GM19328 (cell line): ENCODE measurements at regions not wholly inside any gene's neighbourhood (a gene's known extent, or its start where the extent isn't known, plus 50 kb on each side); places are given as distances from the start of the nearest gene placed in this dataset.

Experiments
- ATAC-seq: cut with Tn5 transposase; IDR thresholded peaks from one replicate; pipeline ENCODE4 v1.9.1; 2021; ENCODE audit warnings: mild to moderate bottlenecking, moderate library complexity; ENCODE audit not compliant: unreplicated experiment

DNA sequence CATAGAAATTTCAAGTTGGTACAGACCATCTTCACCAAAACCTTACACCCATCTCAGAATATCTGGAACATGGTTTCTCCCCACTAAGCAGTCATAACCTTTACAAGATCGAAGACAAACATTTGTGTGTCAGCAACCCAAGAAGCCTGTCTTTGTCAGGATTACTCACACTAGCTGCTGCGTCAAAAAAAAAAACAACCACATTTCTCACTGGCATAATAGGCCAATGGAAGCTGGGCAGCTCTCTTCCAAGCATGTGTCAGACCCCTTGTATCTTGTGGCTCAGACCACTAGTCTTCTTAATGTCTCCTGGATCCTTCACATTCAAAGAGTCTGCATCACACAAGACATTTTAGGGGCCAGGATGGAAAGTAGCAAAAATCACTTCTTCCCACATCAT is 266.9 kb upstream of the IGF1R start:
- no peak for ATAC-seq

- no peak for ATAC-seq
These were observed 266.2 kb upstream of the IGF1R start for GRCh38 chr15:98382139-98382538.

DNA sequence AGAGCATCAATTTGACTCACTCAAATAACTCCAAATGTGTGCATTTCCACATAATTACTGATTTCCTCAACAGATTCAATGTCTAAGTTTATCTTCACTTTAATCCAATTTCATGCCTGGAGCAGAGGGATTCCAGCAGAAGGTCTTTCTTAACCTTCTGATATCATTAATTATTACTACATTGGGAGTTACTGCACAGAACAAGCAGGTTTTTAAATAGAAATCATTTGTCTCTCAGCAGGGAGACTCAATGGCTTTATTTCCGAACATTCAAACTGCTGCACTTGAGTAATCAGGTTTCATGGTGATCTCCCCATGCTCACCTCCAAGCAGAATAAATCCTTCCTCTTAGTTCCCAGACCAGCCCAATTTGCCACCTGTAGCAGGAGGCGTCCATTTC is 264.8 kb upstream of the IGF1R start:
- no peak for ATAC-seq

DNA sequence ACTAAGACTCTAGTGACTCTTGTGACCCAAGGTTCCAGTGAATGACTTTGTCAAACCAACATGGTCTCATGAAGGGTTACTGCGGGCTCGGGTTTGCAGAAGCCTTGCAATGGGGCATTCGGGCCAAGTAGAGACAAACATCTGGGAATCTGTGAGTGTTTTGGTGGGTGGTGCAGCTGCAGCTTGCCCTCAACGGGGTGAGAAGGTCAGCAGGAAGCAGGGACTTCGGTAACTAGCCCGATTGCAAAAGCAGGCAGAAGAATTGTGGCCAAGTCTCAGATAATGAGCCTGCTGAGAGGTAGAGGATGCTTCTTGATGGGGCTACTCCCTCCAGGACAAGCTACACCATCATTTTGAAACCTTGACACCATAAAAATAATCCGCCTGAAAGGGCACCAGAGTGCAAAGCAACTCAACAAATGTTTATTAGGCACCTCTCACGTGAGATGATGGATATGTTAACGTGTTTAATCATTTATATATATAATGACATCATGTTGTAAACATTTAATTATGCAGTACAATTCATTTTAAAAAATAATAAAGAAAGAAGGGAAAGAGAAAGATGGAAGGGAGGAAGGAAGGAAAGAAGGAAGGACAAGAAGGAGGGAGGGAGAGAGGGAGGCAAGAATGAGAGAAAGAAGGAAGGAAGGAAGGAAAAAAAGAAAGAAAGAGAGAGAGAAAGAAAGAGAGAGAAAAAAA is 263.9 kb upstream of the IGF1R start:
- no peak for ATAC-seq

GRCh38 chr15:98385752-98386381 is 262.5 kb upstream of the IGF1R start:
- ATAC-seq, result no peak

DNA sequence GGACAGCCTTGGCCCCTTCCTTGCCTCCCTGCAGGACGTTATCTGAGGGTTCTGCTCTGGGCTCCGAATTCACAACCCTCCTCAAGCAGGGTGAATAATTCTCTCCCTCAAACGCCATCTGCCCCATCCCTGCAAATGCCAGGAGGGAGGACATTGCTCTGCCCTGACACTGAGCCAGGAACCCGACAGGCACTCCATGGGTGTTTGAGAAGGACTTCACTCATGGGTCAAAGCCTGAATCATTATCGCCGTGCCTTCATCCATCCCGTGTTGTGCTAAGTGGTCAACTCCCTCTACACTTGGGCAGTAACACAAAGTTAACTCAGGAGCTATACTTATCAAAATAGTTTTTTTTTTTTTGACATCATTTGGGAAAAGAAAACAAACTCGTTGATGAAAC is 261.8 kb upstream of the IGF1R start:
- ATAC-seq, result no peak

DNA sequence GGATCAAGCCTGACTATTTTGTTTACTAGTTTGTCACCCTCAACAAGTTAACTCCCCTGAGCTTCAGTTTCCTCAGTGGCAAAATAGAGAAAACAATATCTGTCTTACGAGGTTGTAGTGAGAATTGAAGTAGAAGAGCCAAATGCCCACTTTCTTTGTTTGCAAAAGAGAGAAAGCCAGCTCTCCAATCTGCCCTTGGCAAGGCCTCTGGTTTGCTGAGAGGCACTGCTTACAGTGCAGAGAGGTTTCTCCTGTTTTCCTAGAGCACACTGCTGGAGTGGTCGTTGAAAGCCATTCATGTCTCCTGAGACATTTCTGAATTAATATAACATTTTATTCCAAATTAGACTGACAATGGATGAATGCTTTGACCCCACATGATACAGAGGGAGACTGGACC is 260.5 kb upstream of the IGF1R start:
- ATAC-seq, result no peak

- ATAC-seq, result no peak
These were observed 257.3 kb upstream of the IGF1R start for GRCh38 chr15:98390946-98391530.

GRCh38 chr15:98391568-98391967 is 256.8 kb upstream of the IGF1R start:
- ATAC-seq, result no peak

- no peak for ATAC-seq
These were observed 254.9 kb upstream of the IGF1R start for GRCh38 chr15:98393471-98393870.

DNA sequence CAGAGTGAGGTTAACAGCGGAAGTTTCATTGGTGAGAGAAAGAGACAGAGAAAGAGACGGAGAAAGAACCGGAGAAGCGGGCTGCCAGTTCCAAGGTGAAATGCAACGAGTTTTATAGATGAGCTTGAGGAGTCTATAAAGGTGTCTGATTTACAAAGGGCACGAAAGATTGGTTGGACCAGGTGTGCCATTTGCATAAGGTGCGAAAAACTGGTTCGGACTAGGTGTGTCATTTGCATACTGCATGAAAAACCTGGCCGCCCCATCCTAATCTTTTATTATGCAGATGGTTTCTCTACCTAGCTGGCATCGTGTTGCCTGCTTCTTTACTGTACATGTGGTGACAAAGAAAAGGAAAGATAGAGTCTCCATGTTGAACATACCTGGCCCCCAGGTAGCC is 253.8 kb upstream of the IGF1R start:
- no peak for ATAC-seq

GRCh38 chr15:98395974-98396610 is 252.2 kb upstream of the IGF1R start:
- ATAC-seq, result no peak

DNA sequence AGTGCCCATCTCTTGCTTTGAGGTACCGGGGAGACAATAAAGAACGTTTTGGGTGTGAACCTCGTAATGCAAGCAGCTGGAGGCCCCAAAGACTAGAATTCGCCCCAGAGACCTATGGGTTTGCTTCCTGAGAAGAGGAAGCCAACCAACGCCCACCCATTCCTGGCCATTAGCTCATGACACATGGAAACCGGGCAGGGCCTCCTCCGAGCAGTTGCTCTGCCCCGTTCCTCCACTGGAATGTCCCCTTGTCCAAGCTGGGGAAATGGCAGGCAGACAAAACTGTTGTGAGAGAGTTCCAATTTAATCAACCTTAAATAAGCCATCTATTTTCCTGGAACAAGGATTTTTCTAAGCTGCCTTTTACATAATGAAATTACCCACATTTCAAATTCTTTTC is 250.9 kb upstream of the IGF1R start:
- ATAC-seq, result no peak

DNA sequence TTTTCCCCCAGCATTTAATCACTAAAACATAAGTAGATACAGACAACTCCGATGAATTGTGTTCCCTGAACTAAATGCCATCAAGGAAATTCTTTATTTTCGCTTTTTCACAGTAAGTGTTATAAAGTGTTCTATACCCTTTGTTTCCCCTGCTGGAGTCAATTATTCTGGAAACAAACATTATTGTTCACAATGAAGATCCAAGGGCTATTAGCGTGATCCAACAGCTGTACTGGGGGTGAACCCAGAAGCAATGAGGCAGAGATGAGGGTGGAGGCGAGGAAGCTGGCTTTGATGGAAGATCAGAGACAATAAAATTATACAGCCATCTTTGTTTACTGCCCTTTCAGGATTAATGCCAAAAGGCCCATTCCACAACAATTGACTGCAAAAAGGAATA is 250.3 kb upstream of the IGF1R start:
- no peak for ATAC-seq

GRCh38 chr15:98398886-98399285 is 249.5 kb upstream of the IGF1R start:
- no peak for ATAC-seq

DNA sequence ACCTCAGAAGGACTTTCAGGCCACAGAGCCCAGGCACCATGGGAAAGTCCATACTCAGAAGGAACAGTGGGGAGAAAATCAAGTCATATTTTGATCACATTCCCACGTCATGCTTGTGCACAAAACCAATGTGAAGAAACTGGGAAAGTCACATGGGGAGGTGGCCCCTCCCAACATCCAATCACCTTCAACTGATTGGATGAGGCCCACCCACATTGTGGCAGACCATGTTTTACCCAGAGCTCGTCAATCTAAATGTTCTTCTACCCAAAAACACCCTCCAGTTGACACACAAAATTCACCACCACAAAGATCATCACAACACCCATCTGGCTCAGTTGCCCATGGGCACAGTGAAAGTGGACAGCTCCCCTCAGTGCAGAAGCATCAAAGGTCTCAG is 248.2 kb upstream of the IGF1R start:
- ATAC-seq, result no peak

GRCh38 chr15:98401029-98401428 is 247.3 kb upstream of the IGF1R start:
- no peak for ATAC-seq

DNA sequence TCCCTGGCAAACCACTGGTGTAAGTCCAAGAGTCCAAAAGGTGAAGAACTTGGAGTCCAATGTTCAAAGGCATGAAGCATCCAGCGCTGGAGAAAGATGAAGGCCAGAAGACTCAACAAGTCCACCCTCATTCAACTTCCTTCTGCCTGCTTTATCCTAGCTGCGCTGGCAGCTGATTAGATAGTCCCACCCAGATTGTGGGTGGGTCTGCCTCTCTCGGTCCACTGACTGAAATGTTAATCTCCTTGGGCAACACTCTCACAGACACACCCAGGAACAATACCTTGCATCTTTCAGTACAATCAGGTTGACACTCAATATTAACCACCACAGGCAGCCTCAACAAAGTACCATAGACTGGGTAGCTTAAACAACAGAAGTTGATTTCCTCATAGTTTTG is 245.9 kb upstream of the IGF1R start:
- ATAC-seq, result no peak

- no peak for ATAC-seq
These were observed 245.2 kb upstream of the IGF1R start for GRCh38 chr15:98403169-98403568.

GRCh38 chr15:98403569-98403968 is 244.8 kb upstream of the IGF1R start:
- no peak for ATAC-seq

DNA sequence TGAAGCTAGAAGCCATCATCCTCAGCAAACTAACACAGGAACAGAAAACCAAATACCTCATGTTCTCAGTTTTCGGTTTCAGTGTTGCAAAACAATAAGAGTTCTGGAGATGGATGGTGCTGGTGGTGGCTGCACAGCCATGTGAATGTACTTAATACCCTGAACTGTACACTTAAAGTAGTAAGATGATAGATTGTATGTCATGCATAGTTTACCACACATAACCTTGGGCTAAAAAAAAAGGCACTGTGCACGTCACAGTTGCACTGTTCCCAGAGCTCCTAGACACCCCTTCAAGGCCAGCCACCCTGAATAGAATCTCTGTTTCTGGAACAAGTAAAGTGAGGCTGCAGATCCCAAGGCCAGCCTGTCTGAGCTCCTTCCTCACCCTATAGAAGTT is 243.3 kb upstream of the IGF1R start:
- no peak for ATAC-seq

- ATAC-seq, result no peak
These were observed 240.1 kb upstream of the IGF1R start for GRCh38 chr15:98408231-98408630.
